ENCODE measurements at regions not wholly inside any gene's neighbourhood (a gene's known extent, or its start where the extent isn't known, plus 50 kb on each side); places are given as distances from the start of the nearest gene placed in this dataset.

- TF ChIP-seq CTCF (IDR thresholded peaks at IDR 0.05; ENCODE audit: extremely low read depth, missing control alignments): no peak
- DNase-seq (ENCODE audit: low spot score): no peak
Measured at GRCh38 chr15:37806808-37807207, 127.6 kb upstream of the TMCO5A start.

GRCh38 chr15:37810381-37810780, 124.1 kb upstream of the TMCO5A start:
- DNase-seq (ENCODE audit: low spot score): no peak
- TF ChIP-seq CTCF (IDR thresholded peaks at IDR 0.05; ENCODE audit: extremely low read depth, missing control alignments): no peak

- no peak for TF ChIP-seq CTCF (IDR thresholded peaks at IDR 0.05; ENCODE audit: extremely low read depth, missing control alignments)
- no peak for DNase-seq (ENCODE audit: low spot score)
Measured at GRCh38 chr15:37813306-37813705, 121.1 kb upstream of the TMCO5A start.

- TF ChIP-seq CTCF (IDR thresholded peaks at IDR 0.05; ENCODE audit: extremely low read depth, missing control alignments): no peak
- DNase-seq (ENCODE audit: low spot score): no peak
Measured at GRCh38 chr15:37814847-37815515, 119.5 kb upstream of the TMCO5A start.

GRCh38 chr15:37818152-37818677, 116.2 kb upstream of the TMCO5A start:
- DNase-seq (ENCODE audit: low spot score): no peak
- no peak for TF ChIP-seq CTCF (IDR thresholded peaks at IDR 0.05; ENCODE audit: extremely low read depth, missing control alignments)

- DNase-seq (ENCODE audit: low spot score): no peak
- TF ChIP-seq CTCF (IDR thresholded peaks at IDR 0.05; ENCODE audit: extremely low read depth, missing control alignments): no peak
Measured at GRCh38 chr15:37819191-37819590, 115.2 kb upstream of the TMCO5A start.

GRCh38 chr15:37820380-37821128, 113.9 kb upstream of the TMCO5A start:
- no peak for TF ChIP-seq CTCF (IDR thresholded peaks at IDR 0.05; ENCODE audit: extremely low read depth, missing control alignments)
- no peak for DNase-seq (ENCODE audit: low spot score)
